B cell (primary cell): ENCODE measurements at regions not wholly inside any gene's neighbourhood (a gene's known extent, or its start where the extent isn't known, plus 50 kb on each side); places are given as distances from the start of the nearest gene placed in this dataset.

Experiments
- CTCF ChIP-seq: fragments of 200-600 bp; IDR thresholded peaks from one replicate; pipeline ENCODE4 v1.8.0; 2022; ENCODE audit warnings: antibody characterized with exemption, mild to moderate bottlenecking
- EZH2 ChIP-seq: IDR thresholded peaks from 2 replicates; pipeline ENCODE4 v1.6.1; 2012; ENCODE audit warnings: borderline replicate concordance, low read depth, mild to moderate bottlenecking, moderate library complexity, low read length; ENCODE audit not compliant: insufficient read depth, poor library complexity, severe bottlenecking

- TF ChIP-seq CTCF = no peak
- no peak for TF ChIP-seq EZH2
Observed at GRCh38 chr14:98941481-98941880, 330.5 kb downstream of the BCL11B start.
